ENCODE measurements at regions not wholly inside any gene's neighbourhood (a gene's known extent, or its start where the extent isn't known, plus 50 kb on each side); places are given as distances from the start of the nearest gene placed in this dataset.

DNA sequence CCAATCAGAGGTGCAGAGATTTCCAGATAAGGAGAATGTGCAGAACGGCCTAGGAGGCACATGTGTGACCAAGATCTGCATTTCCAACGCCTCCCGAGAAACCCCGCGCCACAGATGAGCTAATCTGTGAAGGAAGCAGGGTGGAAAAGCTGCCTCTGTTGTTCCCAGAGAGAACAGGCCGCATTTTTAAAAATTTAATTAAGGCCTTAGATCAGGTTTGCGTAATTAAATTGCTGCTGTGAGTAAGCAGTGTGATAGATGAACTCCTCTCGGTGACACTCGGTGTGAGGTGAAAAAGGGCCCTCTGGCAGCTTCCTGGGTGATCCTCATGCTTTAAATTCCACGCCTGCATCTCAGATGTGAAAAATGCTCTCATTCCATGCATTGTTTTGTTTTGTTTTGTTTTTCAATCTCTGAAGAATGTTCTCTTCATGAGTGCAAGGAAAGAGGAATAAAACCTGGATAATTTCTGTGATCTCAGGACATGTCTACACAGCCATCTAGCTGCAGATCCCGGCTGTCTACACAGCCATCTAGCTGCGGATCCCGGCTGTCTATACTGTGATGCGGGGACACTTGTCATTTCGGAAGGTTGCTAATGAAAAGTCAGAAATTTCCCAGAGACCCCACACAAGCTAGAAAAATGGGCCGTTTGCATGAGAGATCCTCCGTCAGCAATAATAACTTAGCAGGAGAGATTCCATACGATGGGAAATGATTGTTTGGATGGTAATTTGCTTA is 1398.9 kb downstream of the BRD1 start:
- H3K27me3 ChIP-seq (ENCODE audit: insufficient read depth) = no peaks in the 10 kb centered on the region
- ATAC-seq (no peak), DNase-seq (ENCODE audit: low spot score) (no peak)
- H3K27me3 Mint-ChIP-seq (ENCODE audit: insufficient read depth, low read depth, poor library complexity) = peaks cover 5% of the 10 kb centered on the region
- no peak overlapping the region for H3K4me2 ChIP-seq
- no peak overlapping the region for H3K4me3 ChIP-seq
- no peak overlapping the region for H3K27ac ChIP-seq (ENCODE audit: low read depth)
- H4K20me1 ChIP-seq (replicated peaks; ENCODE audit: insufficient read depth) = no peaks in the 10 kb centered on the region
- H3K9me3 Mint-ChIP-seq = peaks cover 3% of the 10 kb centered on the region; the same call in 1 of the 3 replicates
- peaks cover 10% of the 10 kb centered on the region for H3K4me1 Mint-ChIP-seq
- TF ChIP-seq CREB1 (CRISPR knock-in tag; IDR thresholded peaks at IDR 0.05; ENCODE audit: low read depth) (no peak), ZNF331 (CRISPR knock-in tag; IDR thresholded peaks at IDR 0.05; ENCODE audit: low read depth) (no peak), NANOG (IDR thresholded peaks at IDR 0.05; ENCODE audit: borderline replicate concordance) (no peak), ZNF114 (CRISPR knock-in tag; IDR thresholded peaks at IDR 0.05) (no peak), POLR2AphosphoS5 (IDR thresholded peaks at IDR 0.05; ENCODE audit: low read depth) (no peak), EZH2phosphoT487 (IDR thresholded peaks at IDR 0.05; ENCODE audit: unreplicated experiment) (no peak), JUNB (IDR thresholded peaks at IDR 0.05; ENCODE audit: unreplicated experiment) (no peak), STAT1 (IDR thresholded peaks at IDR 0.05; ENCODE audit: unreplicated experiment) (no peak), EZH2 (IDR thresholded peaks at IDR 0.05; ENCODE audit: low read depth, unreplicated experiment) (no peak)
- TF ChIP-seq, protein P1, sequence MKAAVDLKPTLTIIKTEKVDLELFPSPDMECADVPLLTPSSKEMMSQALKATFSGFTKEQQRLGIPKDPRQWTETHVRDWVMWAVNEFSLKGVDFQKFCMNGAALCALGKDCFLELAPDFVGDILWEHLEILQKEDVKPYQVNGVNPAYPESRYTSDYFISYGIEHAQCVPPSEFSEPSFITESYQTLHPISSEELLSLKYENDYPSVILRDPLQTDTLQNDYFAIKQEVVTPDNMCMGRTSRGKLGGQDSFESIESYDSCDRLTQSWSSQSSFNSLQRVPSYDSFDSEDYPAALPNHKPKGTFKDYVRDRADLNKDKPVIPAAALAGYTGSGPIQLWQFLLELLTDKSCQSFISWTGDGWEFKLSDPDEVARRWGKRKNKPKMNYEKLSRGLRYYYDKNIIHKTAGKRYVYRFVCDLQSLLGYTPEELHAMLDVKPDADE (IDR thresholded peaks at IDR 0.05) = no peak
- TF ChIP-seq, protein P2, sequence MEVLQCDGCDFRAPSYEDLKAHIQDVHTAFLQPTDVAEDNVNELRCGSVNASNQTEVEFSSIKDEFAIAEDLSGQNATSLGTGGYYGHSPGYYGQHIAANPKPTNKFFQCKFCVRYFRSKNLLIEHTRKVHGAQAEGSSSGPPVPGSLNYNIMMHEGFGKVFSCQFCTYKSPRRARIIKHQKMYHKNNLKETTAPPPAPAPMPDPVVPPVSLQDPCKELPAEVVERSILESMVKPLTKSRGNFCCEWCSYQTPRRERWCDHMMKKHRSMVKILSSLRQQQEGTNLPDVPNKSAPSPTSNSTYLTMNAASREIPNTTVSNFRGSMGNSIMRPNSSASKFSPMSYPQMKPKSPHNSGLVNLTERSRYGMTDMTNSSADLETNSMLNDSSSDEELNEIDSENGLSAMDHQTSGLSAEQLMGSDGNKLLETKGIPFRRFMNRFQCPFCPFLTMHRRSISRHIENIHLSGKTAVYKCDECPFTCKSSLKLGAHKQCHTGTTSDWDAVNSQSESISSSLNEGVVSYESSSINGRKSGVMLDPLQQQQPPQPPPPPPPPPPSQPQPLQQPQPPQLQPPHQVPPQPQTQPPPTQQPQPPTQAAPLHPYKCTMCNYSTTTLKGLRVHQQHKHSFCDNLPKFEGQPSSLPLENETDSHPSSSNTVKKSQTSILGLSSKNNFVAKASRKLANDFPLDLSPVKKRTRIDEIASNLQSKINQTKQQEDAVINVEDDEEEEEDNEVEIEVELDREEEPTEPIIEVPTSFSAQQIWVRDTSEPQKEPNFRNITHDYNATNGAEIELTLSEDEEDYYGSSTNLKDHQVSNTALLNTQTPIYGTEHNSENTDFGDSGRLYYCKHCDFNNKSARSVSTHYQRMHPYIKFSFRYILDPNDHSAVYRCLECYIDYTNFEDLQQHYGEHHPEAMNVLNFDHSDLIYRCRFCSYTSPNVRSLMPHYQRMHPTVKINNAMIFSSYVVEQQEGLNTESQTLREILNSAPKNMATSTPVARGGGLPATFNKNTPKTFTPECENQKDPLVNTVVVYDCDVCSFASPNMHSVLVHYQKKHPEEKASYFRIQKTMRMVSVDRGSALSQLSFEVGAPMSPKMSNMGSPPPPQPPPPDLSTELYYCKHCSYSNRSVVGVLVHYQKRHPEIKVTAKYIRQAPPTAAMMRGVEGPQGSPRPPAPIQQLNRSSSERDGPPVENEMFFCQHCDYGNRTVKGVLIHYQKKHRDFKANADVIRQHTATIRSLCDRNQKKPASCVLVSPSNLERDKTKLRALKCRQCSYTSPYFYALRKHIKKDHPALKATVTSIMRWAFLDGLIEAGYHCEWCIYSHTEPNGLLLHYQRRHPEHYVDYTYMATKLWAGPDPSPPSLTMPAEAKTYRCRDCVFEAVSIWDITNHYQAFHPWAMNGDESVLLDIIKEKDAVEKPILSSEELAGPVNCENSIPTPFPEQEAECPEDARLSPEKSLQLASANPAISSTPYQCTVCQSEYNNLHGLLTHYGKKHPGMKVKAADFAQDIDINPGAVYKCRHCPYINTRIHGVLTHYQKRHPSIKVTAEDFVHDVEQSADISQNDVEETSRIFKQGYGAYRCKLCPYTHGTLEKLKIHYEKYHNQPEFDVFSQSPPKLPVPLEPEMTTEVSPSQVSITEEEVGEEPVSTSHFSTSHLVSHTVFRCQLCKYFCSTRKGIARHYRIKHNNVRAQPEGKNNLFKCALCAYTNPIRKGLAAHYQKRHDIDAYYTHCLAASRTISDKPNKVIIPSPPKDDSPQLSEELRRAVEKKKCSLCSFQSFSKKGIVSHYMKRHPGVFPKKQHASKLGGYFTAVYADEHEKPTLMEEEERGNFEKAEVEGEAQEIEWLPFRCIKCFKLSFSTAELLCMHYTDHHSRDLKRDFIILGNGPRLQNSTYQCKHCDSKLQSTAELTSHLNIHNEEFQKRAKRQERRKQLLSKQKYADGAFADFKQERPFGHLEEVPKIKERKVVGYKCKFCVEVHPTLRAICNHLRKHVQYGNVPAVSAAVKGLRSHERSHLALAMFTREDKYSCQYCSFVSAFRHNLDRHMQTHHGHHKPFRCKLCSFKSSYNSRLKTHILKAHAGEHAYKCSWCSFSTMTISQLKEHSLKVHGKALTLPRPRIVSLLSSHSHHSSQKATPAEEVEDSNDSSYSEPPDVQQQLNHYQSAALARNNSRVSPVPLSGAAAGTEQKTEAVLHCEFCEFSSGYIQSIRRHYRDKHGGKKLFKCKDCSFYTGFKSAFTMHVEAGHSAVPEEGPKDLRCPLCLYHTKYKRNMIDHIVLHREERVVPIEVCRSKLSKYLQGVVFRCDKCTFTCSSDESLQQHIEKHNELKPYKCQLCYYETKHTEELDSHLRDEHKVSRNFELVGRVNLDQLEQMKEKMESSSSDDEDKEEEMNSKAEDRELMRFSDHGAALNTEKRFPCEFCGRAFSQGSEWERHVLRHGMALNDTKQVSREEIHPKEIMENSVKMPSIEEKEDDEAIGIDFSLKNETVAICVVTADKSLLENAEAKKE (CRISPR knock-in tag; IDR thresholded peaks at IDR 0.05) = no peak
- TF ChIP-seq, protein P3, sequence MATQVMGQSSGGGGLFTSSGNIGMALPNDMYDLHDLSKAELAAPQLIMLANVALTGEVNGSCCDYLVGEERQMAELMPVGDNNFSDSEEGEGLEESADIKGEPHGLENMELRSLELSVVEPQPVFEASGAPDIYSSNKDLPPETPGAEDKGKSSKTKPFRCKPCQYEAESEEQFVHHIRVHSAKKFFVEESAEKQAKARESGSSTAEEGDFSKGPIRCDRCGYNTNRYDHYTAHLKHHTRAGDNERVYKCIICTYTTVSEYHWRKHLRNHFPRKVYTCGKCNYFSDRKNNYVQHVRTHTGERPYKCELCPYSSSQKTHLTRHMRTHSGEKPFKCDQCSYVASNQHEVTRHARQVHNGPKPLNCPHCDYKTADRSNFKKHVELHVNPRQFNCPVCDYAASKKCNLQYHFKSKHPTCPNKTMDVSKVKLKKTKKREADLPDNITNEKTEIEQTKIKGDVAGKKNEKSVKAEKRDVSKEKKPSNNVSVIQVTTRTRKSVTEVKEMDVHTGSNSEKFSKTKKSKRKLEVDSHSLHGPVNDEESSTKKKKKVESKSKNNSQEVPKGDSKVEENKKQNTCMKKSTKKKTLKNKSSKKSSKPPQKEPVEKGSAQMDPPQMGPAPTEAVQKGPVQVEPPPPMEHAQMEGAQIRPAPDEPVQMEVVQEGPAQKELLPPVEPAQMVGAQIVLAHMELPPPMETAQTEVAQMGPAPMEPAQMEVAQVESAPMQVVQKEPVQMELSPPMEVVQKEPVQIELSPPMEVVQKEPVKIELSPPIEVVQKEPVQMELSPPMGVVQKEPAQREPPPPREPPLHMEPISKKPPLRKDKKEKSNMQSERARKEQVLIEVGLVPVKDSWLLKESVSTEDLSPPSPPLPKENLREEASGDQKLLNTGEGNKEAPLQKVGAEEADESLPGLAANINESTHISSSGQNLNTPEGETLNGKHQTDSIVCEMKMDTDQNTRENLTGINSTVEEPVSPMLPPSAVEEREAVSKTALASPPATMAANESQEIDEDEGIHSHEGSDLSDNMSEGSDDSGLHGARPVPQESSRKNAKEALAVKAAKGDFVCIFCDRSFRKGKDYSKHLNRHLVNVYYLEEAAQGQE (IDR thresholded peaks at IDR 0.05; ENCODE audit: unreplicated experiment) = no peak
- TF ChIP-seq, protein P4, sequence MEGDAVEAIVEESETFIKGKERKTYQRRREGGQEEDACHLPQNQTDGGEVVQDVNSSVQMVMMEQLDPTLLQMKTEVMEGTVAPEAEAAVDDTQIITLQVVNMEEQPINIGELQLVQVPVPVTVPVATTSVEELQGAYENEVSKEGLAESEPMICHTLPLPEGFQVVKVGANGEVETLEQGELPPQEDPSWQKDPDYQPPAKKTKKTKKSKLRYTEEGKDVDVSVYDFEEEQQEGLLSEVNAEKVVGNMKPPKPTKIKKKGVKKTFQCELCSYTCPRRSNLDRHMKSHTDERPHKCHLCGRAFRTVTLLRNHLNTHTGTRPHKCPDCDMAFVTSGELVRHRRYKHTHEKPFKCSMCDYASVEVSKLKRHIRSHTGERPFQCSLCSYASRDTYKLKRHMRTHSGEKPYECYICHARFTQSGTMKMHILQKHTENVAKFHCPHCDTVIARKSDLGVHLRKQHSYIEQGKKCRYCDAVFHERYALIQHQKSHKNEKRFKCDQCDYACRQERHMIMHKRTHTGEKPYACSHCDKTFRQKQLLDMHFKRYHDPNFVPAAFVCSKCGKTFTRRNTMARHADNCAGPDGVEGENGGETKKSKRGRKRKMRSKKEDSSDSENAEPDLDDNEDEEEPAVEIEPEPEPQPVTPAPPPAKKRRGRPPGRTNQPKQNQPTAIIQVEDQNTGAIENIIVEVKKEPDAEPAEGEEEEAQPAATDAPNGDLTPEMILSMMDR (conservative IDR thresholded peaks at IDR 0.05; ENCODE audit: low read depth in 2 of 2) = no peak
- H2AFZ ChIP-seq = no peak overlapping the region
- no peaks in the 10 kb centered on the region for H3K36me3 Mint-ChIP-seq (ENCODE audit: low read depth)
- no peaks in the 10 kb centered on the region for H3K9me2 ChIP-seq (ENCODE audit: insufficient read depth)
- no peak overlapping the region for H3K4me3 Mint-ChIP-seq
- no peaks in the 10 kb centered on the region for H3K4me1 ChIP-seq (ENCODE audit: insufficient read depth)
- H3K36me3 ChIP-seq (ENCODE audit: insufficient read depth) = no peaks in the 10 kb centered on the region
- H3K27ac Mint-ChIP-seq = no peak overlapping the region
- H3F3A ChIP-seq (replicated peaks; ENCODE audit: low read depth) = no peaks in the 10 kb centered on the region
- no peaks in the 10 kb centered on the region for H3K79me2 ChIP-seq (replicated peaks; ENCODE audit: insufficient read depth)

All from GM23338 (cell line).